ENCODE measurements at regions not wholly inside any gene's neighbourhood (a gene's known extent, or its start where the extent isn't known, plus 50 kb on each side); places are given as distances from the start of the nearest gene placed in this dataset.
"Not testable (repeated sequence)": the region's sequence is repeated elsewhere in the genome, so short reads cannot be mapped to it uniquely, and the experiment has no call there.

GRCh38 chr13:82045316-82045715, 1704.4 kb upstream of the SPRY2 start:
- not testable (repeated sequence) for TF ChIP-seq CTCF (conservative IDR thresholded peaks at IDR 0.05; ENCODE audit: low read length); EZH2phosphoT487 (IDR thresholded peaks at IDR 0.05; ENCODE audit: borderline replicate concordance, low read depth, low read length)
